ENCODE measurements at regions not wholly inside any gene's neighbourhood (a gene's known extent, or its start where the extent isn't known, plus 50 kb on each side); places are given as distances from the start of the nearest gene placed in this dataset.
"Not testable (repeated sequence)": the region's sequence is repeated elsewhere in the genome, so short reads cannot be mapped to it uniquely, and the experiment has no call there.

DNA sequence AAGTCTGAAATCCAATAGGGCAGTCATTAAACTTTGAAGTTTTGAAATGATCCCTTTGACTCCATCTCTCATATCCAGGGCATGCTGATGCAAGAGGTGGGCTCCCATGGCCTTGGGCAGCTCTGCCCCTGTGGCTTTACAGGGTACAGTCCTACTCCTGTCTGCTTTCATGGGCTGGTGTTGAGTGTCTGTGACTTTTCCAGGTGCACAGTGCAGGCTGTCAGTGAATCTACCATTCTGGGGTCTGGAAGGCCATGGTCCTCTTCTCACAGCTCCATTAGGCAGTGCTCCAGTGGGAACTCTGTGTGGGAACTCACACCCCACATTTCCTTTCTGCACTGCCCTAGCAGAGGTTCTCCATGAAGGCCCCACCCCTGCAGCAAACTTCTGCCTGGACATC, 435.4 kb upstream of the C16orf82 start:
- not testable (repeated sequence) for H3K27me3 ChIP-seq (ENCODE audit: control insufficient read depth in 2 of 2, insufficient read depth in 2 of 2, low read length in 2 of 2); H3K36me3 ChIP-seq (ENCODE audit: control insufficient read depth in 2 of 2, insufficient read depth in 2 of 2, low read length in 2 of 2); H3K9me3 ChIP-seq (ENCODE audit: control insufficient read depth in 2 of 2, low read length in 2 of 2); H3K4me1 ChIP-seq (ENCODE audit: control insufficient read depth in 2 of 2, insufficient read depth in 2 of 2, low read length in 2 of 2); H3K4me3 ChIP-seq (ENCODE audit: low read length in 2 of 2); H3K27ac ChIP-seq (ENCODE audit: low read depth in 2 of 2, low read length in 2 of 2); H3K9ac ChIP-seq (ENCODE audit: low read depth in 1 of 2, low read length in 2 of 2)

DNA sequence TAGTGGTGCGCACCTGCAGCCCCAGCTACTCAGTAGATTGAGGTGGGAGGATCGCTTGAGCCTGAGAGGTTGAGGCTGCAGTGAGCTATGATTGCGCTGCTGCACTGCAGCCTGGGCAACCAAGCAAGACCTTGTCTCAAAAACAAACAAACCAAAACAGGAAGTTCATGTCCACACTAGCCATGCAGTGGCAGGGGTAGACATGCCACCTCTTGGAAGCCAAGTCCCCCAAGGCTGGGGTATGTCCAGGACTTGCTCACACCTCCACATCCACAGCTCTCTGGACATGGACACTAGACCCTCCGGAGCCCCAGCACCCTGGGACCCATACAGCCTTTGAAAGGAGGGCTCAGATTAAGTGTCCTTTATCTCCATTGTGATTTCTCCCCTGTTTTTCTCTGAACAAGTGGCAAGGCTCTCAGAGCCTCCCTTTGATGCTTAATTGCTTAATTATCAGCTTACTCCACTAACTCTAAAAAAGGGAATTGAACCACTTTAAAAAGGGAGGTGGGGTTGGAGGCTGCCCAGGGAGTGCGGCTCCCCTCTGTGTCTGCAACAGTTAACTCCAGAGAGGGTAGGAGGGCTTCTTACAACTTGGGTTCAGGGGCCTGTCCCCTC, 424.6 kb upstream of the C16orf82 start:
- Histone ChIP-seq H3K27me3 (ENCODE audit: control insufficient read depth in 2 of 2, insufficient read depth in 2 of 2, low read length in 2 of 2) (no peaks in the 10 kb centered on the region), H3K4me1 (ENCODE audit: control insufficient read depth in 2 of 2, insufficient read depth in 2 of 2, low read length in 2 of 2) (no peaks in the 10 kb centered on the region), H3K27ac (ENCODE audit: low read depth in 2 of 2, low read length in 2 of 2) (no peak overlapping the region), H3K9ac (ENCODE audit: low read depth in 1 of 2, low read length in 2 of 2) (no peak overlapping the region), H3K9me3 (ENCODE audit: control insufficient read depth in 2 of 2, low read length in 2 of 2) (no peaks in the 10 kb centered on the region), H3K36me3 (ENCODE audit: control insufficient read depth in 2 of 2, insufficient read depth in 2 of 2, low read length in 2 of 2) (no peaks in the 10 kb centered on the region), H3K4me3 (ENCODE audit: low read length in 2 of 2) (no peak overlapping the region)

DNA sequence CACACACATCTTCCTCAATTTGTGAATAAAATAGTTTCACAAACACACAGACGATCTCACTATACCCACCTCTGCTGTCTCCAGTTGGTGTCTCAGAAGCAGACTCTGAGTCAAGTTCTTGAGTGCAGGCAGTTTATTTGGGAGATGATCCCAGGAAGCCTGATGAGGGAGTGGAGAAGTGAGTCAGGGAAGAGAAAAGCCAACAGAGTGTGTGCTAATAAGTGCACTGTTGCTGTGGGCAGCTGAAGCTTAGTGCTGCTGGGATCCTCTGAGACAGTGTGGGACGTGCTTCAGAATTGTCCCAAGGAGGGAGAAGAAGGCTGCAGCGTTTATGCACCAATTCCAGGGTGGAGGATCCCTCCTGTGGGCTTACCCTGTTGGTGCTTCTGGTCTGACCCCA, 423.2 kb upstream of the C16orf82 start:
- Histone ChIP-seq H3K4me3 (ENCODE audit: low read length in 2 of 2) (no peak overlapping the region), H3K4me1 (ENCODE audit: control insufficient read depth in 2 of 2, insufficient read depth in 2 of 2, low read length in 2 of 2) (no peaks in the 10 kb centered on the region), H3K9me3 (ENCODE audit: control insufficient read depth in 2 of 2, low read length in 2 of 2) (no peaks in the 10 kb centered on the region), H3K36me3 (ENCODE audit: control insufficient read depth in 2 of 2, insufficient read depth in 2 of 2, low read length in 2 of 2) (no peaks in the 10 kb centered on the region), H3K9ac (ENCODE audit: low read depth in 1 of 2, low read length in 2 of 2) (no peak overlapping the region), H3K27ac (ENCODE audit: low read depth in 2 of 2, low read length in 2 of 2) (no peak overlapping the region), H3K27me3 (ENCODE audit: control insufficient read depth in 2 of 2, insufficient read depth in 2 of 2, low read length in 2 of 2) (no peaks in the 10 kb centered on the region)

DNA sequence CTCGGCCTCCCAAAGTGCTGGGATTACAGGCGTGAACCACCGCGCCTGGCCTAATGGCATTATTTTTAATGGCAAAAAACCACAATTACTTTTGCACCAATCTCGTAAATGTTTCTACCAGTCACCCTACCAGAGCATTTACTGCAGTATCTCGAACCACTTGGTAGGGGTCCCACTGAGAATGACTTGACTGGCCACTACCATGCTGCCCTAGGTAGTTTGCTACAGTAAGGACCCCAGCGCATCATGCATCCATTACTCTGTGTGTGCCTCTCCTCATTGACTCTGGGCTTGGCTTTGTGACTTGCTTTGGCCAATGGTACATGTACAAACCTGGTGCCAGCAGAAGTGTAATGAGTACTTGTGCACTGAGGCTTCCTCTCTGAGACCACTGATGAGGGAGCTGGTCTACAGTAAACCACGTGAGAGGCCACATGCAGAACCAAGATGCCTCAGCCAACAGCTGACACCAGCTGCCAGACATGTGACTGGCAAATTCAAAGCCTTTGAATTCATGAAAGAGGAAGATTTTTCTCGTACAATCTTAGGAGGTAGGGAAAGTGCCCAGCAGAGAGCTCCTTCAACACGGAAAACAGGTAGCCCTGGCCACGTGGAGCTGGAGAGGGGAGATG, 421.7 kb upstream of the C16orf82 start:
- Histone ChIP-seq H3K27me3 (ENCODE audit: control insufficient read depth in 2 of 2, insufficient read depth in 2 of 2, low read length in 2 of 2) (no peaks in the 10 kb centered on the region), H3K9ac (ENCODE audit: low read depth in 1 of 2, low read length in 2 of 2) (no peak overlapping the region), H3K4me3 (ENCODE audit: low read length in 2 of 2) (no peak overlapping the region)

DNA sequence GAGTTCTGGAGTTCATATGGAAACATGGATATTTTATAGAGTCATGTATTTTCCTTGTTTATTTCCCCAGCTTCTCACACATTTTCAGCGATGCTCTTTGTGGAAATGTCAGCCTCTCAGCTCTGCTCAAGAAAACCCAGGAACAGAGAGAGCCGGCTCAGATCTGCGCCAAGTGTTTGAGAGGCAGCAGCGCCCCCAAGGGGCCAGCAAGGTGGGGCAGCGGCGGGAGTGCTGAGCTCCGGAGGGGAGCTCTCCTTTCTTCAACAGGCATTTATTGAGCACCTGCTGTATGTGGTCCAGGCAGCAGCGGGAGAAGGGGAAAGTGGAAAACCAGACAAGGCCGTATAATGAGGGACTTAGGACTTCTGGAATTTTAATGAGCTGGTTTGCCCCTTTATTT, 421.1 kb upstream of the C16orf82 start:
- no peaks in the 10 kb centered on the region for H3K9me3 ChIP-seq (ENCODE audit: control insufficient read depth in 2 of 2, low read length in 2 of 2)
- no peak overlapping the region for H3K9ac ChIP-seq (ENCODE audit: low read depth in 1 of 2, low read length in 2 of 2)
- no peaks in the 10 kb centered on the region for H3K27me3 ChIP-seq (ENCODE audit: control insufficient read depth in 2 of 2, insufficient read depth in 2 of 2, low read length in 2 of 2)
- H3K4me1 ChIP-seq (ENCODE audit: control insufficient read depth in 2 of 2, insufficient read depth in 2 of 2, low read length in 2 of 2): no peaks in the 10 kb centered on the region
- H3K27ac ChIP-seq (ENCODE audit: low read depth in 2 of 2, low read length in 2 of 2): no peak overlapping the region
- H3K4me3 ChIP-seq (ENCODE audit: low read length in 2 of 2): no peak overlapping the region
- no peaks in the 10 kb centered on the region for H3K36me3 ChIP-seq (ENCODE audit: control insufficient read depth in 2 of 2, insufficient read depth in 2 of 2, low read length in 2 of 2)

More for the DNA sequence above, 421.7 kb upstream of the C16orf82 start:
- Histone ChIP-seq H3K9me3 (ENCODE audit: control insufficient read depth in 2 of 2, low read length in 2 of 2) (no peaks in the 10 kb centered on the region), H3K36me3 (ENCODE audit: control insufficient read depth in 2 of 2, insufficient read depth in 2 of 2, low read length in 2 of 2) (no peaks in the 10 kb centered on the region), H3K27ac (ENCODE audit: low read depth in 2 of 2, low read length in 2 of 2) (no peak overlapping the region), H3K4me1 (ENCODE audit: control insufficient read depth in 2 of 2, insufficient read depth in 2 of 2, low read length in 2 of 2) (no peaks in the 10 kb centered on the region)

DNA sequence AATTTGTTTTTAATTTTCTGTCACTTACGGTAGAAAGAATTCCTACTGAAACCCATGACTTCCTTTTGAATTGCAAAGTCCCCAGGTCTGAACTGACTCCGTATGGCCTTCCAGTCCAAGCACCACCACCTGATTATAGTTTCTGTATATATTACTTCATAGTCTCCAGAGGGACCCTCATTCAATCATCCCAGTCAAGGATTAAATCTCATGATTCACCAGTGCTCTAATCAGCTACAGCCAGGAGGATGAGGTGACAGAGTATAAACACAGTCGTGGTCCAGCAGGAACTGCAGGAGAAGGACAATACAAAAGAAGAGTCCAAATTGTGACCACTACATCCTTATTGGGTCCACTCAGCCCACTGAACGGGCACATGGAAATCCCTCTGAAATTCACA, 418.9 kb upstream of the C16orf82 start:
- no peaks in the 10 kb centered on the region for H3K36me3 ChIP-seq (ENCODE audit: control insufficient read depth in 2 of 2, insufficient read depth in 2 of 2, low read length in 2 of 2)
- no peaks in the 10 kb centered on the region for H3K27me3 ChIP-seq (ENCODE audit: control insufficient read depth in 2 of 2, insufficient read depth in 2 of 2, low read length in 2 of 2)
- no peak overlapping the region for H3K27ac ChIP-seq (ENCODE audit: low read depth in 2 of 2, low read length in 2 of 2)
- no peak overlapping the region for H3K4me3 ChIP-seq (ENCODE audit: low read length in 2 of 2)
- no peaks in the 10 kb centered on the region for H3K9me3 ChIP-seq (ENCODE audit: control insufficient read depth in 2 of 2, low read length in 2 of 2)
- H3K9ac ChIP-seq (ENCODE audit: low read depth in 1 of 2, low read length in 2 of 2): no peak overlapping the region
- H3K4me1 ChIP-seq (ENCODE audit: control insufficient read depth in 2 of 2, insufficient read depth in 2 of 2, low read length in 2 of 2): no peaks in the 10 kb centered on the region

DNA sequence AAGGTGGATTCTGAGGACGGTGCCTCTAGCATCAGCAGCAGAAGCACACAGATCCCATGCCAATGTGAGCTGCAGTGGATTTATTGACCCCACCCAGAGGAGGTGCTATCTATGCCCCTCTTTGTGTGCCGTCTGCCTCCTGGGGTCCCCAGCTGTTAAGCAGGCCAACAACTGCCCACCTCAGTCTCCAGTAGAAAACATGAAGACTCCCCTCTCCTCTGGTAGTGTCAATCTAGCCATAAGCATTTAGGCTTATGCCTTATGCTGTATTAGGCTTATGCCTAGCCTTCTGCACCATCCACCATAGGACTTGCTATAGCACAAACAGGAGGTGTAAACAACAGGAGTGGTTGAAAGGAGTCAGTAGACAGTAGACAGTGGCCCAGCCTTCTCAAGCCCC, 417.9 kb upstream of the C16orf82 start:
- Histone ChIP-seq H3K4me3 (ENCODE audit: low read length in 2 of 2) (no peak overlapping the region), H3K9ac (ENCODE audit: low read depth in 1 of 2, low read length in 2 of 2) (no peak overlapping the region), H3K9me3 (ENCODE audit: control insufficient read depth in 2 of 2, low read length in 2 of 2) (no peaks in the 10 kb centered on the region)

DNA sequence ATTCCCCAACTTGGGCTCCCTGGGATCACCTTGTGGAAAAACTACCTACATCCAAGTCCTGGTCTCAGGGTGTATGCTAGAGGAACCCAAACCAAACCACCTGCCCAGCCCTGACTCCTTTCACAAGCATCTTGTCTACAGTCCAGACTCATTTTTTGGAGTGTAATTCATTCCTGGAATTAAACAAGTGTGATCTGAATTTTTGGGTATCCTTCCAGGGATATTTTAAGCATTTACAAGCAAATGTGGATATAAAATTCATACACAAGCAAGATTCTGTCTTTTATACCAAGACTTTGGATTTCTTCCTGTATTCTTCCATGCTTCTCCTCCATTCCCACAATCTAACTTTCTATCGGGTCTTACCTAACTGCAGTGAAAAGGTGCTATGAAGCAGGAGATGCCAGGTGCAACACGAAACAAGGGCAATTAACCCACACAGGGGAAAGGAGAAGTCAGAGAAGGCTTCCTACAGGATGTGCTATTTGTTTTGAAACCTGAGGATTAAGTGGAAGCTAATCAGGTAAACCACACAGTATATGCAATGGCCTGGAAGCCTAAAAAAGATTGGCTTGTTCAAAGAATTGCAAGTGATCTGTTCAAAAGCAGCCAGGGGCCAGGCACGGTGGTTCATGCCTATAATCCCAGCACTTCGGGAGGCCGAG, 417.2 kb upstream of the C16orf82 start:
- Histone ChIP-seq H3K27me3 (ENCODE audit: control insufficient read depth in 2 of 2, insufficient read depth in 2 of 2, low read length in 2 of 2) (no peaks in the 10 kb centered on the region), H3K36me3 (ENCODE audit: control insufficient read depth in 2 of 2, insufficient read depth in 2 of 2, low read length in 2 of 2) (no peaks in the 10 kb centered on the region), H3K4me3 (ENCODE audit: low read length in 2 of 2) (no peak overlapping the region), H3K9me3 (ENCODE audit: control insufficient read depth in 2 of 2, low read length in 2 of 2) (no peaks in the 10 kb centered on the region), H3K4me1 (ENCODE audit: control insufficient read depth in 2 of 2, insufficient read depth in 2 of 2, low read length in 2 of 2) (no peaks in the 10 kb centered on the region), H3K9ac (ENCODE audit: low read depth in 1 of 2, low read length in 2 of 2) (no peak overlapping the region), H3K27ac (ENCODE audit: low read depth in 2 of 2, low read length in 2 of 2) (no peak overlapping the region)

More for the DNA sequence above, 417.9 kb upstream of the C16orf82 start:
- no peaks in the 10 kb centered on the region for H3K27me3 ChIP-seq (ENCODE audit: control insufficient read depth in 2 of 2, insufficient read depth in 2 of 2, low read length in 2 of 2)
- H3K36me3 ChIP-seq (ENCODE audit: control insufficient read depth in 2 of 2, insufficient read depth in 2 of 2, low read length in 2 of 2): no peaks in the 10 kb centered on the region
- no peaks in the 10 kb centered on the region for H3K4me1 ChIP-seq (ENCODE audit: control insufficient read depth in 2 of 2, insufficient read depth in 2 of 2, low read length in 2 of 2)
- H3K27ac ChIP-seq (ENCODE audit: low read depth in 2 of 2, low read length in 2 of 2): no peak overlapping the region

DNA sequence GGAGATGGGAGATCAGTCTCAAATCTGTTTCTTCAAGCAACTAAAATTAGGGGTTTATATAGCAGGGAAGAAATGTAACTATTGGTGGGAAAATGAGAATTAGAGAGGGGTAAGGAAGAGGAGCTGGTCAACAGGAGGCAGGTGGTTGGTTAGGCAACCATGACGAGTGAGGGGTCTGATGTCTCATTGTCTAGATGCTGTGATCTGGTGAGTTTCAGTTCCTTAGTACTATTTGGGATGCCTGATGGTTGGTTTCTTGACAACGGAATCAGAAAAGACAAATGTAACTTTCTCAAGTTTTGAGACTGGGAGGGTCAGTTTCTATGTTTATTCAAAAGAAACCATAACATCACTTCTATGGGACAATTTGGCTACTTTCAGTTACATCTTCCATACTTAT, 415.3 kb upstream of the C16orf82 start:
- no peaks in the 10 kb centered on the region for H3K27me3 ChIP-seq (ENCODE audit: control insufficient read depth in 2 of 2, insufficient read depth in 2 of 2, low read length in 2 of 2)
- no peaks in the 10 kb centered on the region for H3K9me3 ChIP-seq (ENCODE audit: control insufficient read depth in 2 of 2, low read length in 2 of 2)
- H3K36me3 ChIP-seq (ENCODE audit: control insufficient read depth in 2 of 2, insufficient read depth in 2 of 2, low read length in 2 of 2): no peaks in the 10 kb centered on the region
- no peak overlapping the region for H3K4me3 ChIP-seq (ENCODE audit: low read length in 2 of 2)
- no peaks in the 10 kb centered on the region for H3K4me1 ChIP-seq (ENCODE audit: control insufficient read depth in 2 of 2, insufficient read depth in 2 of 2, low read length in 2 of 2)
- H3K27ac ChIP-seq (ENCODE audit: low read depth in 2 of 2, low read length in 2 of 2): no peak overlapping the region
- H3K9ac ChIP-seq (ENCODE audit: low read depth in 1 of 2, low read length in 2 of 2): no peak overlapping the region

DNA sequence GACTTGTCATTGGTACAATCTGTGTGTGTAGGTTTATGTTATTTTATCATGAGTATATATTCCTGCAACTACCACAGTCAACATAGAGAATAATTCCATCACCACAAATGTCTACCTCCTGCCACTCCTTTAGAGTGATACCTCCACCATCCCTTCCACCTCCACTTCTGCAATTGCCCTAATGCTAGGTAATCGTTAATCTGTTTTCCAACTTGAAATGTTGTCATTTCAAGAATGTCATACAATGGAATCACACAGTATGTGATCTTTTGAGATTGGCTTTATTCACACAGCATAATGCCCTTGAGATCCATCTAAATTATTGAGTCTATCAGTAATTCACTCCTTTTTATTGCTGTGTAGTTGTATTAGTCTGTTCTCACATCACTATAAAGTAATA, 414.8 kb upstream of the C16orf82 start:
- Histone ChIP-seq H3K27ac (ENCODE audit: low read depth in 2 of 2, low read length in 2 of 2) (no peak overlapping the region), H3K27me3 (ENCODE audit: control insufficient read depth in 2 of 2, insufficient read depth in 2 of 2, low read length in 2 of 2) (no peaks in the 10 kb centered on the region), H3K9me3 (ENCODE audit: control insufficient read depth in 2 of 2, low read length in 2 of 2) (no peaks in the 10 kb centered on the region), H3K4me3 (ENCODE audit: low read length in 2 of 2) (no peak overlapping the region), H3K36me3 (ENCODE audit: control insufficient read depth in 2 of 2, insufficient read depth in 2 of 2, low read length in 2 of 2) (no peaks in the 10 kb centered on the region), H3K4me1 (ENCODE audit: control insufficient read depth in 2 of 2, insufficient read depth in 2 of 2, low read length in 2 of 2) (no peaks in the 10 kb centered on the region), H3K9ac (ENCODE audit: low read depth in 1 of 2, low read length in 2 of 2) (no peak overlapping the region)

Measured in mucosa of rectum (tissue), 2 donors.